ENCODE measurements at regions not wholly inside any gene's neighbourhood (a gene's known extent, or its start where the extent isn't known, plus 50 kb on each side); places are given as distances from the start of the nearest gene placed in this dataset.

- Histone ChIP-seq H3K4me3 (ENCODE audit: extremely low read depth in 1 of 4, insufficient read depth in 2 of 4, low read depth in 3 of 4, low read length in 4 of 4) (no peak overlapping the region), H2AK5ac (ENCODE audit: low read depth, low read length) (no peak overlapping the region), H4K8ac (ENCODE audit: extremely low read depth, insufficient read depth, low read length) (no peak overlapping the region), H3K4me2 (ENCODE audit: insufficient read depth in 1 of 2, low read depth in 2 of 2, low read length in 2 of 2) (no peak overlapping the region), H3K9ac (replicated peaks in 1 of 4; ENCODE audit: extremely low read depth in 1 of 4, low read depth in 3 of 4, low read length in 3 of 4) (no peak overlapping the region), H4K5ac (ENCODE audit: insufficient read length, low read depth, low read length) (no peak overlapping the region), H4K20me1 (replicated peaks in 1 of 2; ENCODE audit: control insufficient read depth in 1 of 2, insufficient read depth in 2 of 2, low read length in 2 of 2) (no peaks in the 10 kb centered on the region), H3K18ac (ENCODE audit: extremely low read depth, low read length) (no peak overlapping the region), H3K23ac (ENCODE audit: insufficient read length) (no peak overlapping the region), H4K91ac (replicated peaks; ENCODE audit: insufficient read length, low read length) (no peak overlapping the region), H3K4me1 (replicated peaks in 1 of 4; ENCODE audit: control insufficient read depth in 3 of 4, insufficient read depth in 4 of 4, low read length in 3 of 4) (no peaks in the 10 kb centered on the region), H3K79me2 (ENCODE audit: control insufficient read depth in 1 of 2, insufficient read depth in 2 of 2, low read length in 2 of 2) (no peaks in the 10 kb centered on the region), H3K27ac (ENCODE audit: low read depth, low read length) (no peak overlapping the region), H2AFZ (ENCODE audit: low read length) (no peak overlapping the region), H2BK12ac (ENCODE audit: low read depth, low read length) (no peak overlapping the region), H3K4ac (replicated peaks; ENCODE audit: insufficient read length, low read depth, low read length) (no peak overlapping the region), H3K14ac (ENCODE audit: insufficient read length) (no peak overlapping the region), H2BK120ac (replicated peaks; ENCODE audit: low read depth, low read length) (no peak overlapping the region), H3K79me1 (ENCODE audit: low read depth, low read length) (no peaks in the 10 kb centered on the region), H3K27me3 (replicated peaks in 1 of 4; ENCODE audit: control insufficient read depth in 3 of 4, extremely low read depth in 1 of 4, insufficient read depth in 3 of 4, low read length in 3 of 4) (no peaks in the 10 kb centered on the region), H3K23me2 (ENCODE audit: low read depth, low read length) (no peaks in the 10 kb centered on the region), H3K36me3 (ENCODE audit: control insufficient read depth in 2 of 4, insufficient read depth in 4 of 4, low read length in 3 of 4) (no peaks in the 10 kb centered on the region), H3K56ac (replicated peaks; ENCODE audit: insufficient read length, low read depth, low read length) (no peak overlapping the region), H2BK5ac (ENCODE audit: low read depth, low read length) (no peak overlapping the region), H3K9me3 (ENCODE audit: insufficient read depth in 2 of 2, low read depth in 1 of 2, low read length in 1 of 2) (no peaks in the 10 kb centered on the region), H2BK20ac (ENCODE audit: low read length) (no peak overlapping the region), H2BK15ac (ENCODE audit: low read length) (no peak overlapping the region)
- ChIA-PET POLR2A (ENCODE audit: partially characterized antibody) (no interaction called here), CTCF (ENCODE audit: partially characterized antibody) (no interaction called here)
- FAIRE-seq = no peak
- TF ChIP-seq EGR1 (IDR thresholded peaks at IDR 0.05; ENCODE audit: borderline replicate concordance, low read depth, low read length) = no peak
- no peak for TF ChIP-seq POLR2AphosphoS5 (IDR thresholded peaks at IDR 0.05; ENCODE audit: low read depth, low read length)
- TF ChIP-seq NANOG (IDR thresholded peaks at IDR 0.05; ENCODE audit: insufficient read depth, low read depth, low read length, poor library complexity, severe bottlenecking) = no peak
- TF ChIP-seq, protein P1, sequence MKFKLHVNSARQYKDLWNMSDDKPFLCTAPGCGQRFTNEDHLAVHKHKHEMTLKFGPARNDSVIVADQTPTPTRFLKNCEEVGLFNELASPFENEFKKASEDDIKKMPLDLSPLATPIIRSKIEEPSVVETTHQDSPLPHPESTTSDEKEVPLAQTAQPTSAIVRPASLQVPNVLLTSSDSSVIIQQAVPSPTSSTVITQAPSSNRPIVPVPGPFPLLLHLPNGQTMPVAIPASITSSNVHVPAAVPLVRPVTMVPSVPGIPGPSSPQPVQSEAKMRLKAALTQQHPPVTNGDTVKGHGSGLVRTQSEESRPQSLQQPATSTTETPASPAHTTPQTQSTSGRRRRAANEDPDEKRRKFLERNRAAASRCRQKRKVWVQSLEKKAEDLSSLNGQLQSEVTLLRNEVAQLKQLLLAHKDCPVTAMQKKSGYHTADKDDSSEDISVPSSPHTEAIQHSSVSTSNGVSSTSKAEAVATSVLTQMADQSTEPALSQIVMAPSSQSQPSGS (IDR thresholded peaks at IDR 0.05; ENCODE audit: low read length) = no peak
- TF ChIP-seq TAF7 (optimal IDR thresholded peaks at IDR 0.05; ENCODE audit: borderline replicate concordance, low read depth, low read length) = no peak
- TF ChIP-seq CBX8 (IDR thresholded peaks at IDR 0.05; ENCODE audit: borderline replicate concordance, low read depth, low read length) = no peak
- no peak for TF ChIP-seq MAX (IDR thresholded peaks at IDR 0.05)
- TF ChIP-seq RXRA (IDR thresholded peaks at IDR 0.05; ENCODE audit: insufficient read depth, low read depth, low read length) = no peak
- no peak for TF ChIP-seq RAD21 (IDR thresholded peaks at IDR 0.05 in 1 of 2, conservative IDR thresholded peaks at IDR 0.05 in 1 of 2; ENCODE audit: low read depth in 2 of 2, low read length in 2 of 2)
- no peak for TF ChIP-seq BACH1 (IDR thresholded peaks at IDR 0.05; ENCODE audit: low read length)
- no peak for TF ChIP-seq POLR2A (IDR thresholded peaks at IDR 0.05; ENCODE audit: control extremely low read depth in 1 of 2, low read depth in 2 of 2, low read length in 2 of 2)
- TF ChIP-seq HDAC6 (IDR thresholded peaks at IDR 0.05; ENCODE audit: low read depth, low read length) = no peak
- TF ChIP-seq TBP (IDR thresholded peaks at IDR 0.05; ENCODE audit: low read depth, low read length) = no peak
- DNase-seq (ENCODE audit: low read depth in 1 of 2, low spot score in 2 of 2) = no peak
- WGBS, 2 experiments (ENCODE audit: extremely low coverage in 1 of 2, insufficient coverage in 1 of 2, insufficient read length in 1 of 2, insufficient replicate concordance in 2 of 2, low coverage in 1 of 2, low lambda C conversion rate in 2 of 2, missing lambda C conversion rate in 1 of 2) = 96% methylated on average over 1 of the region's 1 CpG; no CpG with 5 or more reads in 1 of the 2 experiments
Observed at GRCh38 chr13:67351114-67351513, 121.0 kb upstream of the PCDH9 start.

Data from H1 (cell line).